Fibroblast of upper back skin (primary cell): ENCODE measurements at regions not wholly inside any gene's neighbourhood (a gene's known extent, or its start where the extent isn't known, plus 50 kb on each side); places are given as distances from the start of the nearest gene placed in this dataset.

Experiments
- DNase-seq: peaks from one replicate; pipeline ENCODE4 v3.0.0-alpha.2; 2013

- no peak for DNase-seq
Observed at GRCh38 chr6:95784019-95784418, 206.7 kb downstream of the MANEA start.

GRCh38 chr6:95784869-95785268 is 207.5 kb downstream of the MANEA start:
- DNase-seq = no peak

- no peak for DNase-seq
Observed at GRCh38 chr6:95785785-95786184, 208.4 kb downstream of the MANEA start.

- no peak for DNase-seq
Observed at GRCh38 chr6:95786802-95787201, 209.5 kb downstream of the MANEA start.

- no peak for DNase-seq
Observed at GRCh38 chr6:95790787-95791186, 213.5 kb downstream of the MANEA start.

- no peak for DNase-seq
Observed at GRCh38 chr6:95794749-95795148, 217.4 kb downstream of the MANEA start.

- no peak for DNase-seq
Observed at GRCh38 chr6:95795927-95796326, 218.6 kb downstream of the MANEA start.

- no peak for DNase-seq
Observed at GRCh38 chr6:95797054-95797453, 218.7 kb upstream of the FUT9 start.

- DNase-seq = no peak
Observed at GRCh38 chr6:95802978-95803377, 212.8 kb upstream of the FUT9 start.

- no peak for DNase-seq
Observed at GRCh38 chr6:95803889-95804288, 211.9 kb upstream of the FUT9 start.

GRCh38 chr6:95804847-95805541 is 210.8 kb upstream of the FUT9 start:
- DNase-seq = no peak

- no peak for DNase-seq
Observed at GRCh38 chr6:95805699-95806098, 210.1 kb upstream of the FUT9 start.

GRCh38 chr6:95815389-95816056 is 200.3 kb upstream of the FUT9 start:
- DNase-seq = no peak

- DNase-seq = no peak
Observed at GRCh38 chr6:95819461-95819860, 196.3 kb upstream of the FUT9 start.

GRCh38 chr6:95819939-95820338 is 195.8 kb upstream of the FUT9 start:
- DNase-seq = no peak

- DNase-seq = no peak
Observed at GRCh38 chr6:95830859-95831557, 184.8 kb upstream of the FUT9 start.

- DNase-seq = no peak
Observed at GRCh38 chr6:95837890-95838289, 177.9 kb upstream of the FUT9 start.

GRCh38 chr6:95841560-95841959 is 174.2 kb upstream of the FUT9 start:
- no peak for DNase-seq

- no peak for DNase-seq
Observed at GRCh38 chr6:95846652-95847051, 169.1 kb upstream of the FUT9 start.

GRCh38 chr6:95847061-95847460 is 168.7 kb upstream of the FUT9 start:
- no peak for DNase-seq

GRCh38 chr6:95848717-95849116 is 167.1 kb upstream of the FUT9 start:
- DNase-seq = no peak

- DNase-seq = no peak
Observed at GRCh38 chr6:95856876-95857364, 158.9 kb upstream of the FUT9 start.

- DNase-seq = no peak
Observed at GRCh38 chr6:95865857-95866256, 149.9 kb upstream of the FUT9 start.

- DNase-seq = no peak
Observed at GRCh38 chr6:95866732-95867131, 149.0 kb upstream of the FUT9 start.
